HG02798 (cell line): ENCODE measurements at regions not wholly inside any gene's neighbourhood (a gene's known extent, or its start where the extent isn't known, plus 50 kb on each side); places are given as distances from the start of the nearest gene placed in this dataset.
A peak's percentile ranks its signal among the peaks of the same experiment; 100 is the strongest.

Source experiments
- ATAC-seq: cut with Tn5 transposase; IDR thresholded peaks from one replicate; pipeline ENCODE4 v1.9.1; 2021; ENCODE audit warnings: mild to moderate bottlenecking; ENCODE audit not compliant: unreplicated experiment, poor library complexity

- no peak for ATAC-seq
These were observed 439.2 kb downstream of the SETBP1 start for GRCh38 chr18:45119876-45120275.

GRCh38 chr18:45121146-45121545 lies 440.5 kb downstream of the SETBP1 start:
- no peak for ATAC-seq

DNA sequence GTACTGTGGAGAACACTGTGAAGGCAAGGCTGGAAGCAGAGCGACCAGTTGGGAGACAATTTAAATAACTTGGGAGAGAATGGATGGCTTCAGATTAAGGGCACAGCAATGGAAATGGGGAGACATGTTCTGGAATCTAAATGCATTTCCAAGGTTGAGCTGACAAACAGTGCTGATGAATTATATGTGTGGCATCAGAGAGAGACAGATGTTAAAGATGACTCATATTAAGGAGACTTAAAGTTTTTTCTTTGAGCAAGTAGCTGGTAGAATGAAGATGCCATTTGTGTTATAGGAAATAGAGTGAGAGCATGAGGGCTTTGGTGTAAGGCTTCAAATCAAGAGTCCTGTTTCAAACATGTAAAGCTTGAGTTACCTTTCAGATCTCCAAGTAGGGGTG lies 441.8 kb downstream of the SETBP1 start:
- no peak for ATAC-seq

DNA sequence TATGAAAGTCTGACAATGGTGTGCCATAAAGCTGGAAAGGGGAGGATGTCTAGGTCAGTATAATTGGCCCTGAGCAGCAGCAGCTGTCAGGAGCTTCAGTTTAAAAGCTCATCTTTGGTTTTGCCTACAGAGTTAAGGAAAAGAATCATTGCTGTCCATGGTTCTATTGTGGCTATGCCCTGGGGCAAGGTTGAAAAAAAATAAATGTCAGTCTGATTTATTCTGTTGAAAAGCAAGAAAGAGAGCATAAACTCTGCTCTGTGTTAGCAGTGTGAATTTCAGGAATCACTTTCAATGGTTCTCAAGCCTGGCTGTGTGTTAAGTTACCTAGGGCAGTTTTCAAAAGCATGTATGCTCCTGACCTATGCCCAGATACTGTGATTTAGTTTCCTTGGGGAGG lies 446.7 kb downstream of the SETBP1 start:
- no peak for ATAC-seq

DNA sequence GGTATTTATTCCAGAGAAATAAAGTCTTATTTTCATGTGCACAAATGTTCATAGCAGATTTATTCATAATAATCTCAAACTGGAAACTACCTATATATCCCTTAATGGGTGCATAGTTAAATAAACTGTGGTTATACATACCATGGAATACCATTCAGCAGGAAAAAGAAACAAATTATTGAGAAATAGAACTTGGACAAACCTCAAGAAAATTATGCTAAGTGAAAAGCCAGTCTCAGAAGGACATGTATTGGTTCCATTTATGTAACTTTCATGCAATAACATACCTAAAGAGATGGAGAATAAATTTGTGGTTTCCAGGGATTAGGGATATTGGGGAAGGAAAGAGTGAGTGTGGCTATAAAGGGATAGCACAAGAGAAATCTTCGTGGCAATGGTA lies 452.6 kb downstream of the SETBP1 start:
- no peak for ATAC-seq

- ATAC-seq: no peak
These were observed 455.8 kb downstream of the SETBP1 start for GRCh38 chr18:45136381-45137086.

GRCh38 chr18:45137087-45137419 lies 456.4 kb downstream of the SETBP1 start:
- no peak for ATAC-seq

GRCh38 chr18:45139478-45139877 lies 458.8 kb downstream of the SETBP1 start:
- peak; percentile 43 for ATAC-seq

DNA sequence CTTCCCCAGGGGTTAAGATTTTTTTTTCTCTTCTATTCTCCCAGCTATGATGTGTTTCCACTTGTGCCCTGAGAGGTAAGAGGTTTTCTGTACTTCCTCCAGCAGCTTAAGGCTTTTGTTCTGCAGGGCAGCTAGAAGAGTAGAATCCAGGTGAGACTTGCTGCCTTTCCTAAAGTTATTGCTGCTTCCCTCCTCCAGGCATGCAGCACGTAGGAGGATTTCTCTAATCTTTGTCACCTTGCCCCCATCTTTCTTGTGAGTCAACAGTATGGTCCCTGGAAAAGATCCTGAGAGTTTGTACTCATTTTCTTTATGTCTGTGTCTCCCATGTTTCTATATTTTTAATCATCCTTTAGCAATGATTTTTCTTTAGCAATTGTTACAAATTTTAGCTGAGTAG lies 462.2 kb downstream of the SETBP1 start:
- no peak for ATAC-seq

DNA sequence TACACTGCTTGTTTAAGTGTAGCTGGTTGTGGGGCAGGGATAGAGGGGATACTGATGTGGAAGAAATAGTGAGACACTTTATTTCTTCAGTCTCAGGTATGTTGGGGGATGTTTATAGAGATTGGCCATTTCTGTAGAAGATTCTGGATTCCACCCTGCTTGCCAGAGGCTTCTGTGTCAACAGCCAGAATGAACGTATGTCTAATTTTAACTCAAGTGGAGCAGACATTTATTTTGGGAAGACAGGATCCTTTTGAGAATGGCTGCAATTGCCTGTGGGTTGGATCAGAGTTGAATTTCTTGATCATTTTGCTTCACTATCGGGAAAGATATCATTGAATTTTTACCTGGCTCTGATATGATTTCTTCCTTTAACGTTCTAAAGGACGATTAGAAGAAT lies 465.6 kb upstream of the SLC14A2 start:
- ATAC-seq: no peak

DNA sequence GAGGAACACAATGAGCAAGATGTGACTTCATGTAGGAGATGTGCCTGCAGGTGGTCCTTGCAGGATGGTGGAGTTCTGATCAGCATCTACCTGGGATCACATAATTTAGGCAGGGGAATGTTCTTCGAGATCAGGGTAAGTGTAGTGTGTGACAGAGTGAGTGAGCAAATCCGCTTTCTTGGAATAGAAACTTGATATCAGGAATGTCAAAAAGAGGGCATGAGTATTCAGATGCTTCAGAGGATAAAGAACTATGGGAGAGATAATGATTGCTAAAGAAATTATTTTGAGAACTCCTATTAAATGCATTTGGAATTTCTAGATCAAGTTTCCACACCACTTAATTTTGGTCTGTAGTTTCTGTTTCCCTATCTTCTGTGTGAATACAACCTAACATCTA lies 463.6 kb upstream of the SLC14A2 start:
- no peak for ATAC-seq

DNA sequence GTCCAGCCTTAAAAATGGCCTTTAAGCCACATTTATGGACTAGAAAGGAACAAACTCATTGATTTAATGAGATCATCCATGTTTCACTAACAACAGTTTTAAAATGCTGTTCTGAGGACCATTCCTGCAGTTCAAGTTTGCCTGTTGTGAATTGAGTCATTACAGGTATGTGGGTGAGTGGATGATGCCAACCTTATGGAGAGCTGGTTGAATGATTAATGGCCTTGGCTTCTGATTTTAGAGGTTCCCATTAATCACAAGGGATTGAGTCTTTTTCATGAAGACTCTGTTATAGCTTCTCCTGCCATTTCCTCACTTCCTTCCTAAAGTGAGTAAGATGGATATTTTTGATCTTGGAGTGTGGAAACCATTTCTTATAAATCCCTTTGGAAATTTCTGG lies 459.8 kb upstream of the SLC14A2 start:
- ATAC-seq: no peak

- ATAC-seq: no peak
These were observed 458.3 kb upstream of the SLC14A2 start for GRCh38 chr18:45156946-45157345.

DNA sequence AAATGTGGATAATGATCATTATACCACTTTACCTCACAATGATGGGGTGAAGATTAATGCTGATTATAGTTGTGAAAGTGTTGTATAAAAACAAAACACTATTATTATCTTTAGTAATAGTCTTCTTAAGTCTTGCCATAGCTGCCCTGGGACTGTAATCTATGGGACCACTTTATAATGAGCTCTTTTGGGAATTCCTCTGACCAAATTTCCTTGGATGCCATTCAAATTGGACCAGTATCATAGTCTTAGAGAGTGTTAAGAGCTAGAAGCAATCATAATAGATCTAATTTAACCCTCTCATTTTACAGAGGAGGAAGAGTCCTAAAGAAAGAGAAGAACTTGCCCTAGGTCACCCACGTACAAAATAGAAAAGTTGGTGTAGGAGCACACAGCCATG lies 457.7 kb upstream of the SLC14A2 start:
- ATAC-seq: no peak

DNA sequence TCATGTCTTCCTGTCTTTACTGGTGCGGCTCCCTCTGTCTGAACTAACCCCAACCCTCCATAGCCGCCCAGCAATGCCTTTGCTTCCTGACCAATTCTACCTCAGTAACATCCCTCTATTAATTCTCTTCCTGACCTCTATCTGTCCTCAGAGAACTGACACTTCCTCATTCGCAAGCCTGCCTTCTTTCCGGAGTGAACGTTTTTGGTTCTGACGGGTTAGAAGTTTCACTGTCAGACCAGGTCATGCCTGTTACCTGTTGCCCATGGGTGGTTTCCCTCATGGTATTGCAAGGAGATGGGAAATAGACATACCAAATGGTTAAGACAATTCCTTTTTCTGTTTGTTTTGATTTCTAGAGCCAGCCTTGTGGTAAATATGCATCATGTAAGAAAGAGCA lies 453.4 kb upstream of the SLC14A2 start:
- peak; percentile 68 for ATAC-seq

- no peak for ATAC-seq
These were observed 451.4 kb upstream of the SLC14A2 start for GRCh38 chr18:45163871-45164270.

GRCh38 chr18:45164551-45164950 lies 450.7 kb upstream of the SLC14A2 start:
- ATAC-seq: no peak

DNA sequence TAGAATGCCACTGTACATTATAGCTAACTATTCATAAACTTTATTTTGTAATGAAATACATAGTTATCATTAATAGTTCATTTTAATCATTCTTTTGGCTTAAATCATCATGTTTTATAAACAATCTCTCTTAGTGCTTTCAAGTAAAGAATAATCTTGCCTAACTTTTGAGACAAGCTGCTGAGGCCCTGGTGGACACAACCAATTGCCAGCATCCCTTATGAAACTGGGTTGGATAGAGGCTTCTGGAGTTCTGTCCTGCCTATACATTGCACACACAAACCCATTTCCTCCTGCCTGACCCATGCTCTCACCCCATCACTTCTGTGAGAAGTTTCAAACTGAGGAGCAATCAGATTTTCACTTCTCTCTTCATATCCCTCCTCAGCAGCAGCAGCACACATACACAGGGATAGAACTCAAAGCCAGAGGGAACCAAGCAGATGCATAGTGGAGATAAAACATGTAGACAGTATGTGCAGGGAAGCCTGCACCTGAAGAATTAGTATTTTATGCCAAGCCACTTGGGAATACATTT lies 450.0 kb upstream of the SLC14A2 start:
- ATAC-seq: no peak

- no peak for ATAC-seq
These were observed 449.4 kb upstream of the SLC14A2 start for GRCh38 chr18:45165871-45166270.

GRCh38 chr18:45166341-45166835 lies 448.9 kb upstream of the SLC14A2 start:
- no peak for ATAC-seq

DNA sequence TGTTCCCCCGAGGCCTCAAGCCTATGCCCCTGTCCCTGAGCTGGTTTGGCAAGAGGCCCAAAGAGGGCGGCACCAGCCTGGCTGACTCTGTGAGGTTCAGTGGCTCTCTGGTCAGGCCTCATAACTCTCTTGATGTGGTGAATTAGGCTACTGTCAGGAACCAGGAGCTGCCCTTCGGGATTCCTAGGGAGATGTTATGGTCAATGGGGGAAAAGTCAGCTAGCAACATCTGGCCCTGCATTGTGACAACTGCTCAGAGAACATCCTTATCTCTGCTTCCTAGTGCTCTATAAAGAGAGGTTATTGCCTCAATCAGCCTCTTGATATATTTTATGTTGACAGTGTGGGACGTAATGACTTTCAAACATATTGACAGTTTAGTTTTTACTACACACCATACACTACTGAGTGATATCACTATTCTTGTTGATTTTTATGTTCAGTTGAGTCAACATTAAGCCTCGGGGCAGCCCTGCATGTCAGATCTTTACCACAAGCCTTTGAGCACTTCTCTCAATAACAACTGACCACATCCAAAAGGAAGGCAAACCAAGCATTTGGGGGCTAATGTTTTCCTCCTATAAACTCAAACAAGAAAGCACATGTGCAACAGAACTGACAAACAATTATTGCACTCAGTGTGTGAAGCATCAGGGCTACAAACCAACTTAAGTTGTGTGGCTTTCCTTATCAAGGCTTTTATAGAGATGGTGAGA lies 448.3 kb upstream of the SLC14A2 start:
- no peak for ATAC-seq
